Esophagus squamous epithelium (tissue), 5 donors: ENCODE measurements at regions not wholly inside any gene's neighbourhood (a gene's known extent, or its start where the extent isn't known, plus 50 kb on each side); places are given as distances from the start of the nearest gene placed in this dataset.
"Not testable (repeated sequence)": the region's sequence is repeated elsewhere in the genome, so short reads cannot be mapped to it uniquely, and the experiment has no call there.

Experiments used
- DNase-seq: peaks from one replicate; lab custom pipeline; 2025; lab: John Stamatoyannopoulos, UW
- H3K27ac ChIP-seq, 4 donors: fragments of 200-600 bp; sonication (generic); one replicate each; pipeline ENCODE4 v1.5.1; 2016 to 2019; ENCODE audit warnings: mild to moderate bottlenecking in 1 of 4
- H3K27me3 ChIP-seq, 4 donors: fragments of 200-600 bp; sonication (generic); 1 replicate in 3 of 4; 2 replicates in 1 of 4; pipeline versions ENCODE4 v1.5.1 to v1.6.0; 2017 to 2021; ENCODE audit warnings: antibody characterized with exemption in 1 of 4
- H3K36me3 ChIP-seq, 3 donors: fragments of 200-600 bp; sonication (generic); one replicate each; pipeline ENCODE4 v1.5.1; 2016 to 2019
- H3K4me1 ChIP-seq, 3 donors: fragments of 200-600 bp; sonication (generic); one replicate each; pipeline ENCODE4 v1.5.1; 2017 to 2019
- H3K4me3 ChIP-seq, 4 donors: fragments of 200-600 bp; sonication (generic); 1 replicate in 3 of 4; 2 replicates in 1 of 4; pipeline ENCODE4 v1.5.1; 2016 to 2019; ENCODE audit warnings: mild to moderate bottlenecking in 2 of 4, moderate library complexity in 1 of 4
- H3K9me3 ChIP-seq, 3 donors: fragments of 200-600 bp; sonication (generic); one replicate each; pipeline ENCODE4 v1.5.1; 2016 to 2019
- POLR2A ChIP-seq, 4 donors: fragments of 450-650 bp; IDR thresholded peaks; one replicate each; pipeline ENCODE4 v1.6.1; 2017; ENCODE audit warnings: antibody characterized with exemption in 4 of 4, mild to moderate bottlenecking in 4 of 4, moderate library complexity in 3 of 4
- WGBS, 2 donors: methylation state at CpG; one replicate each; pipeline ENCODE4 v1.1.5; 2018; 5-methylcytosine and 5-hydroxymethylcytosine counted together
- intact Hi-C: fragments of 100-400 bp; cut with DNase I; formaldehyde crosslinking; loops from one replicate; pipeline ENCODE4 v1.15.0; 2022
- TF ChIP-seq, protein P1 (sequence below), 6 experiments: fragments of 450-650 bp in 4 of 6; fragments of 200-600 bp in 2 of 6; sonication (generic) in 2 of 6; IDR thresholded peaks; one replicate each; pipeline ENCODE4 v1.5.1; 2016 to 2019; ENCODE audit warnings: antibody characterized with exemption in 6 of 6, mild to moderate bottlenecking in 4 of 6, moderate library complexity in 4 of 6
- donor health status: DM: yes; HTN: yes; CAD: no.

DNA sequence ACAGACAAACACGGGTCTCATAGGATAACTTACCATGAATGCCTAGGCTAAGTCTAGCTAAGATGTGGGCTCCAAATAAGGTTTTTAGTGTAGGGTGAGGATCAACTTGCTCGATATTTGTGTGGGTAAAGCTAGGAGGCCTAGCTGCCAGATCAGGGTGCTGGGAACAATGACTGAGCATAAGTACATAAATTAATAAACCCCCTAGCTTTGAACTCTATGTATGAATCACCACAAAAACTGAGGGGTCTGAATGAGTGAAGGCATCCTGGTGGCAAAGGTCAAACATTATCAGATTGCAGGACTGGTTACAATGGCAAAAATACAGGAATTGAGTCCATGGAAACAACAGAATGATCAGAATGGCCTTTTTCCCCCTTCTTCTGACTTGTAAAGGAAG lies 241.8 kb downstream of the LIPI start:
- DNase-seq, H3K36me3 ChIP-seq, intact Hi-C loops, H3K4me3 ChIP-seq, H3K9me3 ChIP-seq, H3K27me3 ChIP-seq: not testable (repeated sequence)
- 58 to 66% methylated on average over 2 of the region's 2 CpGs for WGBS, 2 donors
- H3K27ac ChIP-seq, result peak overlapping the region in 2 of 4 donors; percentile 26 to 53
- H3K4me1 ChIP-seq, result peaks cover 0 to 15% (median 0%) of the 10 kb centered on the region in 3 donors

DNA sequence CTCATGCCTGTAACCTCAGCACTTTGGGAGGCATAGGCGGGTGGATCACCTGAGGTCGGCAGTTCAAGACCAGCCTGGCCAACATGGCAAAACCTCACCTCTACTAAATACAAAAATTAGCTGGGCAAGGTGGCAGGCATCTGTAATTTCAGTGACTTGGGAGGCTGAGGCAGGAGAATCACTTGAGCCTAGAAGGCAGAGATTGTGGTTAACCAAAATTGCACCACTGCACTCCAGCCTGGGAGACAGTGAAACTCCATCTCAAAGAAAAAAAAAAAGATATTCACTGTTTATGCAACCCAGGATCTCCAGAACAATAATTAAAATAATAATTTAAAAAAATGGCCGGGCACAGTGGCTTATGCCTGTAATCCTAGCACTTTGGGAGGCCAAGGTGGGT lies 247.5 kb downstream of the LIPI start:
- intact Hi-C loops, H3K27me3 ChIP-seq, H3K9me3 ChIP-seq: not testable (repeated sequence)

DNA sequence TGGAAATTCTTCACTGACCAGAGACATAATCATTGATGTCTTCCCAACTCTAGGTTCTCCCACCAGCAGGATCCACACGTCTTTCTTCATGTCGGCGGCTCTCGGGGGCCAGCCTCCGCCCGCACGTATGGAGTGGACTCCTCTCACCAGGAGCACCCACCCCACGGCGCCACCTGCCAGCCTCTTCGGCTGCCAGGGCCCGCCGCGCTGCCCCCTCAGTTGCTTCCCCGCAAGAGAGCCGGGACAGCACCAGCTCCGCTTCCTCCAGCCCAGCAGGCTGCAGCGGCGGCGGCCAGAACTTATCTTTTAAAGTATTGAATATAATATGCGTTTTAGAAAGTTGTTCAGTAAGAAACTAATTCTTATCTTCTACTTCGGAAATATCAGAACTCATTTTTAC lies 273.5 kb downstream of the LIPI start:
- H3K36me3 ChIP-seq, result peaks cover 0 to 44% (median 0%) of the 10 kb centered on the region in 3 donors
- H3K4me3 ChIP-seq, result no peak overlapping the region
- intact Hi-C loops, result no loop called here
- no peaks in the 10 kb centered on the region for H3K4me1 ChIP-seq
- no peak for DNase-seq
- no peaks in the 10 kb centered on the region for H3K27me3 ChIP-seq
- TF ChIP-seq, protein P1, sequence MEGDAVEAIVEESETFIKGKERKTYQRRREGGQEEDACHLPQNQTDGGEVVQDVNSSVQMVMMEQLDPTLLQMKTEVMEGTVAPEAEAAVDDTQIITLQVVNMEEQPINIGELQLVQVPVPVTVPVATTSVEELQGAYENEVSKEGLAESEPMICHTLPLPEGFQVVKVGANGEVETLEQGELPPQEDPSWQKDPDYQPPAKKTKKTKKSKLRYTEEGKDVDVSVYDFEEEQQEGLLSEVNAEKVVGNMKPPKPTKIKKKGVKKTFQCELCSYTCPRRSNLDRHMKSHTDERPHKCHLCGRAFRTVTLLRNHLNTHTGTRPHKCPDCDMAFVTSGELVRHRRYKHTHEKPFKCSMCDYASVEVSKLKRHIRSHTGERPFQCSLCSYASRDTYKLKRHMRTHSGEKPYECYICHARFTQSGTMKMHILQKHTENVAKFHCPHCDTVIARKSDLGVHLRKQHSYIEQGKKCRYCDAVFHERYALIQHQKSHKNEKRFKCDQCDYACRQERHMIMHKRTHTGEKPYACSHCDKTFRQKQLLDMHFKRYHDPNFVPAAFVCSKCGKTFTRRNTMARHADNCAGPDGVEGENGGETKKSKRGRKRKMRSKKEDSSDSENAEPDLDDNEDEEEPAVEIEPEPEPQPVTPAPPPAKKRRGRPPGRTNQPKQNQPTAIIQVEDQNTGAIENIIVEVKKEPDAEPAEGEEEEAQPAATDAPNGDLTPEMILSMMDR (IDR thresholded peaks at IDR 0.05), result no peak
- TF ChIP-seq POLR2A (IDR thresholded peaks at IDR 0.05), result no peak
- no peak overlapping the region for H3K27ac ChIP-seq
- 95 to 96% methylated on average over 18 to 20 of the region's 21 CpGs for WGBS, 2 donors
- peaks cover 0 to 18% (median 0%) of the 10 kb centered on the region in 3 donors for H3K9me3 ChIP-seq

More for the DNA sequence above, 247.5 kb downstream of the LIPI start:
- not testable (repeated sequence) for DNase-seq, H3K4me3 ChIP-seq, H3K4me1 ChIP-seq, H3K27ac ChIP-seq
- 86 to 87% methylated on average over 3 of the region's 3 CpGs for WGBS, 2 donors
- peaks cover 0 to 22% (median 0%) of the 10 kb centered on the region in 3 donors for H3K36me3 ChIP-seq

DNA sequence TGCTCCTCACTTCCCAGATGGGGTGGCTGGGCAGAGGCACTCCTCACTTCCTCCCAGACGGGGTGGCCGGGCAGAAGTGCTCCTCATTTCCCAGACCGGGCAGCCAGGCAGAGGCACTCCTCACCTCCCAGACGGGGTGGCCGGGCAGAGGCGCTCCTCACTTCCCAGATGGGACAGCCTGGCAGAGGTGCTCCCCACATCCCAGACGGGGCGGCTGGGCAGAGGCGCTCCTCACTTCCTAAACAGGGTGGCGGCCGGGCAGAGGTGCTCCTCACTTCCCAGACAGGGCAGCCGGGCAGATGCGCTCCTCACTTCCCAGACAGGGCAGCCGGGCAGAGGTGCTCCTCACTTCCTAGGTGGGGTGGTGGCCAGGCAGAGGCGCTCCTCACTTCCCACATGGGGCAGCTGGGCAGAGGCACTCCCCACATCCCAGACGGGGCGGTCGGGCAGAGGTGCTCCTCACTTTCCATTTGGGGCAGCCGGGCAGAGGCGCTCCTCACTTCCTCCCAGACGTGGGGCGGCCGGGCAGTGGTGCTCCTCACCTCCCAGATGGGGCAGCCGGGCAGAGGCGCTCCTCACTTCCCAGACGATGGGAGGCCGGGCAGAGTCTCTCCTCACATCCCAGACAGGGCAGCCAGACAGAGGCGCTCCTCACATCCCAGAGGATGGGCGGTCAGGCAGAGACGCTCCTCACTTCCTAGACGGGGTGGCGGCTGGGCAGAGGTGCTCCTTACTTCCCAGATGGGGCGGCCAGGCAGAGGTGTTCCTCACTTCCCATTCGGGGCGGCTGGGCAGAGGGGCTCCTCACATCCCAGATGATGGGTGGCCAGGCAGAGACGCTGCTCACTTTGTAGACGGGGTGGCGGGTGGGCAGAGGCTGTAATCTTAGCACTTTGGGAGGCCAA lies 274.5 kb downstream of the LIPI start:
- DNase-seq, H3K27ac ChIP-seq, H3K27me3 ChIP-seq, H3K4me3 ChIP-seq, H3K4me1 ChIP-seq, intact Hi-C loops: not testable (repeated sequence)
- peaks cover 0 to 18% (median 0%) of the 10 kb centered on the region in 3 donors for H3K9me3 ChIP-seq
- peaks cover 0 to 44% (median 0%) of the 10 kb centered on the region in 3 donors for H3K36me3 ChIP-seq
- WGBS, 2 donors, result no CpG with 5 or more reads among the region's 38 CpGs

DNA sequence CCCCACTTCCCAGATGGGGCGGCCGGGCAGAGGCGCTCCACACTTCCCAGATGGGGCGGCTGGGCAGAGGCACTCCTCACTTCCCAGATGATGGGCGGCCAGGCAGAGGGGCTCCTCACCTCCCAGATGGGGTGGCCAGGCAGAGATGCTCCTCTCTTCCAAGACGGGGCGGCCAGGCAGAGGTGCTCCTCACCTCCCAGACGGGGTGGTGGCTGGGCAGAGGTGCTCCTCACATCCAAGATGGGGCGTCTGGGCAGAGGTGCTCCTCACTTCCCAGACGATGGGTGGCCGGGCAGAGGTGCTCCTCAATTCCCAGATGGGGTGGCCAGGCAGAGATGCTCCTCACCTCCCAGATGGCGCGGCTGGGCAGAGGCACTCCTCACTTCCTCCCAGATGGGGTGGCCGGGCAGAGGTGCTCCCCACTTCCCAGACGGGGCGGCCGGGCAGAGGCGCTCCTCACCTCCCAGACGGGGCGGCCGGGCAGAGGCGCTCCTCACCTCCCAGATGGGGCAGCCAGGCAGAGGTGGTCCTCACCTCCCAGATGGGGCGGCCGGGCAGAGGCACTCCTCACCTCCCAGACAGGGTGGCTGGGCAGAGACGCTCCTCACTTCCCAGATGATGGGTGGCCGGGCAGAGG lies 275.2 kb downstream of the LIPI start:
- DNase-seq, H3K27me3 ChIP-seq, H3K4me3 ChIP-seq, intact Hi-C loops, H3K4me1 ChIP-seq, H3K27ac ChIP-seq: not testable (repeated sequence)
- peaks cover 0 to 42% (median 0%) of the 10 kb centered on the region in 3 donors for H3K36me3 ChIP-seq
- H3K9me3 ChIP-seq, result peaks cover 0 to 18% (median 0%) of the 10 kb centered on the region in 3 donors
- WGBS, 2 donors, result no CpG with 5 or more reads among the region's 26 CpGs

DNA sequence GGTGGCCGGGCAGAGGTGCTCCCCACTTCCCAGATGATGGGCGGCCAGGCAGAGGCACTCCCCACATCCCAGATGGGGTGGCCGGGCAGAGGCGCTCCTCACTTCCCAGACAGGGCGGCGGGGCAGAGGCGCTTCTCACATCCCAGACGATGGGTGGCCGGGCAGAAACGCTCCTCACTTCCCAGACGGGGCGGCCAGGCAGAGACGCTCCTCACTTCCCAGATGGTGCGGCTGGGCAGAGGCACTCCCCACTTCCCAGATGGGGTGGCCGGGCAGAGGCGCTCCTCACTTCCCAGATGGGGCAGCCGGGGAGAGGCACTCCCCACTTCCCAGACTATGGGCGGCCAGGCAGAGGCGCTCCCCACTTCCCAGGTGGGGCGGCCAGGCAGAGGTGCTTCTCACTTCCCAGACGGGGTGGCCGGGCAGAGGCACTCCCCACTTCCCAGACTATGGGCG lies 275.8 kb downstream of the LIPI start:
- not testable (repeated sequence) for DNase-seq
- no CpG with 5 or more reads among the region's 23 CpGs for WGBS, 2 donors

DNA sequence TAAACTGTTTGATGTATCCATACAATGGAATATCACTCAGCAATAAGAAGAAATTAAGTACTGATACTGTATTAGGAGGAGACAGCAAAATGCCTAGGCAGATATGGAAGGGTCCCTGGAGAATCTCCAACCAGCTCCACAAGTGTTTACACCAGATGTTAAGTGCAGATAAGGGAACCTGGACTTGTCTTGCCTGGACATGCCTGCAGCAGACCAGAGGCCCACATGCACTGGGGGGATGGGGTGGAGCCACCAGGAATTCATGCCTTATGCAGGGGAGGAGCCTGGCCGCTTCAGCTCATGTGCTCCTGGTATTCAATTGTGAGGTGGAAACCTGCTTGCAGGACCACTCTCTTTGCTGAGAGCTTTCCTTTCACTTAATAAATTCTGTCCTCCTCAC lies 287.6 kb downstream of the LIPI start:
- H3K4me3 ChIP-seq, H3K27ac ChIP-seq, H3K9me3 ChIP-seq, H3K27me3 ChIP-seq, intact Hi-C loops, DNase-seq, H3K4me1 ChIP-seq: not testable (repeated sequence)
- H3K36me3 ChIP-seq, result peaks cover 0 to 27% (median 0%) of the 10 kb centered on the region in 3 donors
- 83 to 100% methylated on average over 1 of the region's 1 CpG for WGBS, 2 donors

More for the DNA sequence above, 275.8 kb downstream of the LIPI start:
- peaks cover 0 to 18% (median 0%) of the 10 kb centered on the region in 3 donors for H3K9me3 ChIP-seq
- H3K27me3 ChIP-seq, H3K27ac ChIP-seq, intact Hi-C loops, H3K4me3 ChIP-seq, H3K4me1 ChIP-seq: not testable (repeated sequence)
- H3K36me3 ChIP-seq, result peaks cover 0 to 40% (median 0%) of the 10 kb centered on the region in 3 donors

DNA sequence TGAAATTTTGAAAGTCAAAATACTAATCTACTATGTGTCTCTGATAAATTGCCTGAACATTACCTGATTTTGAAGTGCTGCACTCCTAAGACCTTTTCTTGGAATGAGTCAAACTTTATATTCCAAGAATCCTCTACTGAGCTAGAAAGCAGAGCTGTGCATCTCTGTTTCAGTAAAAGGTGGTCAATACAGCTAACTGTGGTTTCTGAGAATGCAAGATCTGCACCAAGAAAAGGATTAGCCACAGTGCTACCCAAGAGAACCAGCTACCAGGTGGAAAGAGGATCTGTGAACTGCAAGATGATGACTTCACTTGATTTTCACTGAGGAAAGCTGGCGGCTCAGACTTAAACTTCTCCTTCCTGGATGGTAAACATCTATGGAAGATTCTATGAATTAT lies 289.3 kb downstream of the LIPI start:
- H3K4me3 ChIP-seq, H3K27ac ChIP-seq, H3K9me3 ChIP-seq, intact Hi-C loops, H3K4me1 ChIP-seq, H3K27me3 ChIP-seq, DNase-seq: not testable (repeated sequence)
- 44 to 100% methylated on average over 1 of the region's 1 CpG for WGBS, 2 donors
- peaks cover 0 to 33% (median 0%) of the 10 kb centered on the region in 3 donors for H3K36me3 ChIP-seq

DNA sequence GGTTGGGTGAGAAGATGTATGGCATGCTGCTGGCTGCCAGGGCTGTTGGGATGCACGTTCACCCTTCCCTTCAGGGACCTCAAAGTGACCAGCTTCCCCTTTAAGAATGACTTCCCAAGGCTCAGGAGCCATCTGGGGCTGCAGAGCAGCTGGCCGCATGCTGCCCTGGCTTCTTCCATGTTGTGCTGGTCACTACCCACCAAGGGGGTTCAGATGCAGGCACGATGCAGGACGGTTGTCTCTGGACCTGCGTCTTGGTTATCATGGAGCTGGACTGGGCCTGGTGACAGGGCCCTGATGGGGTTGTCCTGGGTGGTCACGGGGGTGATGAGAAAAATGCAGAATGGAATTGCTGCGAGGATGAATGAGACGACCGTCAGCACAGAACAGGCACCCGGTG lies 297.8 kb downstream of the POTED start:
- H3K27ac ChIP-seq, H3K4me3 ChIP-seq, DNase-seq, intact Hi-C loops, H3K9me3 ChIP-seq, H3K27me3 ChIP-seq, H3K4me1 ChIP-seq: not testable (repeated sequence)
- WGBS, 2 donors, result no CpG with 5 or more reads among the region's 10 CpGs
- H3K36me3 ChIP-seq, result peaks cover 0 to 30% (median 0%) of the 10 kb centered on the region in 3 donors

DNA sequence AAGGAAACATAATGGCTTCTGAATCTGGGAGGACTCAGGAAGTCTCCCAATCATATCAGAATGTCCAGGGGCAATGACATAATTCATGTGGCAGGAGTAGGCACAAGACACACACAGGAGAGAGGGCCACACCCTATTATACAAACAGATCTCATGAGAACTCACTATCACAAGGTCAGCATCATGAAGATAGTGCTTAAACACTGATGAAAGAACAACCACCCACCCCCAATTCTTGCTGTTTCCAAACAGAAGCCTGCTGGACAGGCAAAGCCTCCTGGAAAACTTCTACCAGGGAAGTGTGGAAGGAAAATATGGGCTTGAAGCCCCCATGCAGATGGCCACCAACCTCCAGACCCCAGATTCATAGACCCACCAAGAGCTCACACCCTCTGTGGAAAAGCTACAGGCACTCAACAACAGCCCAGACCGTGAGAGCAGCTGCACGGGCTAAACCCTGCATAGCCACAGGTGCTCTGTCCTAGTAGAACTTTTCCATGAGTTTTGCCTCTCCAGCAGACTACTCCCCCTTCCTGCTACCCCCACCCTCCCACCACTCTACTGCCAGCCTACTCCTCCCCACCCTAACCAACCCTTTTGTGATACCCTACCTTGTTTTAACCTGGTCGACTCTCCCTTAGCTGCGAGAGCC lies 287.1 kb downstream of the POTED start:
- DNase-seq, intact Hi-C loops, H3K27me3 ChIP-seq, H3K4me3 ChIP-seq, H3K36me3 ChIP-seq, H3K4me1 ChIP-seq, H3K9me3 ChIP-seq, H3K27ac ChIP-seq: not testable (repeated sequence)
- 63 to 87% methylated on average over 4 of the region's 4 CpGs for WGBS, 2 donors

DNA sequence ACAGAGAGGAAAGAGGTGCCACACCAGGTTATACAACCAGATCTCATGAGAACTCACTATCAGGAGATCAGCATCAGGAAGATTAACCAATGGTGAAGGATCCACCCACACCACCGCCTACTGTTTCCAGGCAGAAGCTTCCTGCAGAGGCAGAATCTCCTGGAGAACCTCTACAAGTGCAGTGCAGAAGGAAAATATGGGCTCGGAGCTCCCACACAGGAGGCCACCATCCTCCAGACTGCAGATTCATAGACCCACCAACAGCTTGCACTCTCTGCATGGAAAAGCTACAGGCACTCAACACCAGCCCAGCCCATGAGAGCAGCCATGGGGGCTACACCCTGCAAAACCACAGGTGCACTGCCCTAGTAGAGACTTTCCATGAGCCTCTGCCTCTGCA lies 284.0 kb downstream of the POTED start:
- DNase-seq, intact Hi-C loops: not testable (repeated sequence)
- WGBS, 2 donors, result 31 to 38% methylated on average over 2 of the region's 2 CpGs

More for the DNA sequence above, 284.0 kb downstream of the POTED start:
- not testable (repeated sequence) for H3K27me3 ChIP-seq, H3K9me3 ChIP-seq, H3K4me3 ChIP-seq, H3K36me3 ChIP-seq, H3K27ac ChIP-seq, H3K4me1 ChIP-seq
